Esophagus (tissue), 2 donors: ENCODE measurements at regions not wholly inside any gene's neighbourhood (a gene's known extent, or its start where the extent isn't known, plus 50 kb on each side); places are given as distances from the start of the nearest gene placed in this dataset.

Experiments
- H3K27ac ChIP-seq, 2 donors: one replicate each; pipeline ENCODE4 v1.5.1; 2013; ENCODE audit warnings: low read depth in 2 of 2, mild to moderate bottlenecking in 2 of 2, inconsistent platforms in 1 of 2, low read length in 1 of 2, moderate library complexity in 1 of 2
- H3K27me3 ChIP-seq, 2 donors: one replicate each; pipeline ENCODE4 v1.6.1; 2013; ENCODE audit warnings: low read length in 2 of 2, control low read depth in 1 of 2, mild to moderate bottlenecking in 1 of 2; ENCODE audit not compliant: insufficient read depth in 2 of 2, control insufficient read depth in 1 of 2
- H3K36me3 ChIP-seq, 2 donors: one replicate each; pipeline ENCODE4 v1.6.1; 2013; ENCODE audit warnings: low read length in 1 of 2; ENCODE audit not compliant: control insufficient read depth in 2 of 2, insufficient read depth in 2 of 2
- H3K4me1 ChIP-seq, 2 donors: one replicate each; pipeline ENCODE4 v1.6.1; 2013; ENCODE audit warnings: low read length in 1 of 2; ENCODE audit not compliant: control insufficient read depth in 2 of 2, insufficient read depth in 2 of 2
- H3K4me3 ChIP-seq, 2 donors: one replicate each; pipeline ENCODE4 v1.5.1; 2013; ENCODE audit warnings: low read length in 2 of 2, mild to moderate bottlenecking in 2 of 2, low read depth in 1 of 2, moderate library complexity in 1 of 2
- H3K9me3 ChIP-seq, 2 donors: one replicate each; pipeline ENCODE4 v1.6.1; 2013; ENCODE audit warnings: mild to moderate bottlenecking in 2 of 2, low read depth in 1 of 2, low read length in 1 of 2, moderate library complexity in 1 of 2; ENCODE audit not compliant: control insufficient read depth in 2 of 2, insufficient read depth in 1 of 2
- WGBS, 2 donors: extraction: QIAGEN DNeasy Blood & Tissue Kit; methylation state at CpG; one replicate each; pipeline ENCODE4 v1.1.7; 2013; 5-methylcytosine and 5-hydroxymethylcytosine counted together
- donor health status: healthy with polysubstance abuse.
- donor health status: Bipolar disorder and iron deficiency.

GRCh38 chr4:55729351-55730279 is 90.0 kb upstream of the EXOC1L start:
- no peak overlapping the region for H3K4me3 ChIP-seq
- H3K27ac ChIP-seq, result no peak overlapping the region
- H3K9me3 ChIP-seq, result no peaks in the 10 kb centered on the region
- peaks cover 0 to 3% of the 10 kb centered on the region in 2 donors for H3K4me1 ChIP-seq
- 75 to 89% methylated on average over 5 of the region's 5 CpGs for WGBS, 2 donors
- no peaks in the 10 kb centered on the region for H3K36me3 ChIP-seq
- no peaks in the 10 kb centered on the region for H3K27me3 ChIP-seq

DNA sequence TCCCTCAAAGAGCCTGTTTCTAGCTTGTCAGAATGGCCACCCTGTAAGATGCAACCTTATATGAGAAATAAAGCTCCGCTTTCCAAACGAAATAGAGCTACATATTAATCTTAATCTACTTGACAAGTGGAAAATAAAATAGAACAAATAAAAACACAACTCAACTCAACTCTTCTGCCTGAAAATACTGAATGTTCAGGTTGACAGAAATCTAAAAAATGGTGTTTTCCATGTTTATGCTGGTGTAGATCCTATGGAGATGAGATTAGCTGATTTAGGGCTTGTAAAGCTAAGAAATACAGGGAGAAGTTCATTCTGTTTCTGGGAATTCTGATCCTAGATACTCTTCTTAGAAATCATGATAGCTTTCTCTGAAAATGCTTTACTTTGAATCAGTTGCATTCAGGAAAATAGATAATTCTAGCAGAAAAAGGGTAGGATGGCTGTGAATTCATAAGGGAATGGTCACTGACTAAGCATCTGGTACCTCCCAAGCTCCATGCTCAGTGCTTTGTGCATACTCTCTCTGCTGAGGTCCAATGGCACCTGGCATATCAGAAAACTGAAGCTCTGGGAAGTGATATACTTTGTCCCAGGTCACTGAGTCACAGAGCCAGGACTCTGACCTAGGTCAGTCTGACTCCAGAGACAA is 89.2 kb upstream of the EXOC1L start:
- no peak overlapping the region for H3K27ac ChIP-seq
- H3K36me3 ChIP-seq, result no peaks in the 10 kb centered on the region
- 83 to 85% methylated on average over 2 of the region's 2 CpGs for WGBS, 2 donors
- no peaks in the 10 kb centered on the region for H3K9me3 ChIP-seq
- H3K4me3 ChIP-seq, result no peak overlapping the region
- H3K4me1 ChIP-seq, result peaks cover 0 to 3% of the 10 kb centered on the region in 2 donors
- H3K27me3 ChIP-seq, result no peaks in the 10 kb centered on the region

DNA sequence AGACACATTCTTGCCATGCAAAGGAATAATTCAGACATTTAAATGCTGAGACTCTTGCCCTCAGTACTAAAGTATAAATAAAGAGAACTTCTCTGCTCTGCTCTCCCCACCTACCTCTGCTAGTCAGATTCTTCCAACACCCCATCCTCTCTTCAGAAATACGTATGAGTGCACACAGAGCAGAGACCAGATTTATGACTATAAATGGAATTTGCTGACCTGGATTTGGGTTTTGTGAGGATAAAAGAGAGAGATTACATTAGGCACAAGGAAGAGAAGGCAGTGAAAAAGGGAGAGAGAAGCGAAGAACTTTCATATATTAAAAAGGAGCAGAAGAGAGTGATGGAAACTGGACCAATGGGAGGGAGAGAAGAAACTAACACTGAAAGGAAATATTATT is 87.6 kb upstream of the EXOC1L start:
- Histone ChIP-seq H3K36me3 (no peaks in the 10 kb centered on the region), H3K27me3 (no peaks in the 10 kb centered on the region), H3K4me1 (peaks cover 0 to 3% of the 10 kb centered on the region in 2 donors), H3K9me3 (no peaks in the 10 kb centered on the region), H3K4me3 (no peak overlapping the region), H3K27ac (no peak overlapping the region)
- WGBS, 2 donors, result 56 to 66% methylated on average over 2 of the region's 2 CpGs

- WGBS, 2 donors, result 56 to 69% methylated on average over 3 of the region's 3 CpGs
- no peaks in the 10 kb centered on the region for H3K27me3 ChIP-seq
- no peak overlapping the region for H3K27ac ChIP-seq
- H3K36me3 ChIP-seq, result no peaks in the 10 kb centered on the region
- H3K9me3 ChIP-seq, result no peaks in the 10 kb centered on the region
- no peak overlapping the region for H3K4me3 ChIP-seq
- peaks cover 0 to 3% of the 10 kb centered on the region in 2 donors for H3K4me1 ChIP-seq
Measured at GRCh38 chr4:55732864-55733263, 86.7 kb upstream of the EXOC1L start.

DNA sequence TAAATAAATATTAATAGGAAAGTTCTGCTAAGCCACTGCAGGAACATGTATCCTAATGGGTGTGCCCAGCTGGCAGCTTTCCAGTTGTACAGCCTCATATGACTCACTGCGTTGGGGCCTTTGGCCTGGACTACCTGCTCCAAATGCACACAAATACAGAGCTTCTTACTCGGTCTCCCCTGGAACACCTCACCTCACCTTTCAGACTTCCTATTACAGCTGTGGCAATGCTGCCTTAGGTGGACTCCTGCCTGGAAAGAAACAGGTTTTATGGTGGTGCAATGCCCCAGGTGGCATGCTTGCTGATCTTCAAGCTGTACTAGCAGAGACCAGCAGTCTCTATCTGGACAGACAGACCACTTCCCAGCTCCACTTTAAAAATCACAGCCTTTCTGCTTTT is 85.7 kb upstream of the EXOC1L start:
- peak overlapping the region; percentile 84 to 89 for H3K27ac ChIP-seq
- peaks cover 0 to 3% of the 10 kb centered on the region in 2 donors for H3K4me1 ChIP-seq
- 20 to 30% methylated on average over 2 of the region's 2 CpGs for WGBS, 2 donors
- H3K36me3 ChIP-seq, result no peaks in the 10 kb centered on the region
- no peaks in the 10 kb centered on the region for H3K9me3 ChIP-seq
- no peak overlapping the region for H3K4me3 ChIP-seq
- no peaks in the 10 kb centered on the region for H3K27me3 ChIP-seq

- no peaks in the 10 kb centered on the region for H3K36me3 ChIP-seq
- no peaks in the 10 kb centered on the region for H3K9me3 ChIP-seq
- H3K27me3 ChIP-seq, result no peaks in the 10 kb centered on the region
- H3K27ac ChIP-seq, result no peak overlapping the region
- H3K4me3 ChIP-seq, result no peak overlapping the region
- peaks cover 0 to 3% of the 10 kb centered on the region in 2 donors for H3K4me1 ChIP-seq
- WGBS, 2 donors, result 15 to 21% methylated on average over 3 of the region's 3 CpGs
Measured at GRCh38 chr4:55736605-55737183, 82.9 kb upstream of the EXOC1L start.

DNA sequence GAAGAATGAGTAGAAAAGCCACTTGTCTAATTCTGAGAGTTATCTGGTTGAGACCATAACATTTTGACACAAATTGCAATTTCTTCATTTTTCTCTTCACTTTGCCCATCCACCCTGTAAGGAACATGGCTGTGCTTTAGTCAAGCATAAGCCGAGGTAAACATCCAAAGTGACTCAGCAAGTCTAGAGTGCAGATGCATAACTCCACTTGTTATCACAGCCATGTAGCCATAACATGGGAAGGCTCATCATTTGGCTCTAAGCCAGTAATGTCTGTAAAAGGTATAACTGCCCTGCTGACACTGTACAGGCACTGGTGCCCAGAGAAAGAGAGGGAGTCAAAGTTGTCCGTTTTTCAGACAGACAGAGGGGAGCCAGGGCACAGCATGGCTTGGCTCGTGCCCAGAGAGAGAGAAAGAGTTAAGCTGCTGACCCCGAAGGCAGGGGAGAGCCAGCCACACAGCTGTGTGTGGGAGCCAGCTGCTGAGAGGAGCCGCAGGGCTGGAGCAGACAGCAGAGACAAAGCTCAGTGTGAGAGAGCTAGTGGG is 76.9 kb upstream of the EXOC1L start:
- Histone ChIP-seq H3K36me3 (no peaks in the 10 kb centered on the region), H3K9me3 (no peaks in the 10 kb centered on the region), H3K4me1 (no peaks in the 10 kb centered on the region), H3K4me3 (no peak overlapping the region), H3K27ac (no peak overlapping the region), H3K27me3 (no peaks in the 10 kb centered on the region)
- WGBS, 2 donors, result 42 to 46% methylated on average over 5 of the region's 5 CpGs

- 75 to 80% methylated on average over 6 of the region's 6 CpGs for WGBS, 2 donors
- no peak overlapping the region for H3K4me3 ChIP-seq
- no peaks in the 10 kb centered on the region for H3K4me1 ChIP-seq
- H3K27ac ChIP-seq, result no peak overlapping the region
- no peaks in the 10 kb centered on the region for H3K36me3 ChIP-seq
- no peaks in the 10 kb centered on the region for H3K9me3 ChIP-seq
- H3K27me3 ChIP-seq, result no peaks in the 10 kb centered on the region
Measured at GRCh38 chr4:55744369-55744768, 75.2 kb upstream of the EXOC1L start.

DNA sequence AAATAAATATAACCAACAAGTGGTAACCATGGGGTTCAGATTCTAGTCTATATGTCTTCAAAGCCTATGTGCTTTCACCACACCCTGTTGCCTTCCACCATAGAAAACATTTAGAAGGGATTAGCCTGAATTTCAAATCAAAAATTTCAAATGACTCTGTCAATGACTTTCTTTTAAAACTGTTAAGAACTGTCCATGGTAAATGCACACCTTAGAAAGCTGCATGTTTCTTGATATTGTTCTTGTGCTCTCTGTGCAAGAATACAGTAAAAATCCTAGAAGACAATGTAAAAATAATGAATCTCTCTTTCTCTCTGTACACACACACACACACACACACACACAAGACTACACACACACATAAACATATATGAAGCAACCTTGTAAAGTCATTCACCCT is 74.6 kb upstream of the EXOC1L start:
- H3K9me3 ChIP-seq, result no peaks in the 10 kb centered on the region

More for the DNA sequence above, 74.6 kb upstream of the EXOC1L start:
- Histone ChIP-seq H3K4me1 (no peaks in the 10 kb centered on the region), H3K27ac (no peak overlapping the region), H3K27me3 (no peaks in the 10 kb centered on the region), H3K4me3 (no peak overlapping the region), H3K36me3 (no peaks in the 10 kb centered on the region)
